ENCODE measurements at regions not wholly inside any gene's neighbourhood (a gene's known extent, or its start where the extent isn't known, plus 50 kb on each side); places are given as distances from the start of the nearest gene placed in this dataset.

GRCh38 chr2:18151237-18151636 is 272.8 kb downstream of the KCNS3 start:
- H3K27ac ChIP-seq (ENCODE audit: low read depth, low read length), result no peak overlapping the region
- DNase-seq (ENCODE audit: low read depth in 1 of 2, low spot score in 2 of 2) (no peak), FAIRE-seq (no peak)
- H2BK12ac ChIP-seq (ENCODE audit: low read depth, low read length), result no peak overlapping the region
- no peaks in the 10 kb centered on the region for H3K79me2 ChIP-seq (ENCODE audit: control insufficient read depth in 1 of 2, insufficient read depth in 2 of 2, low read length in 2 of 2)
- no peak overlapping the region for H2BK5ac ChIP-seq (ENCODE audit: low read depth, low read length)
- H2BK120ac ChIP-seq (replicated peaks; ENCODE audit: low read depth, low read length), result no peak overlapping the region
- H3K79me1 ChIP-seq (ENCODE audit: low read depth, low read length), result no peaks in the 10 kb centered on the region
- no peaks in the 10 kb centered on the region for H4K20me1 ChIP-seq (replicated peaks in 1 of 2; ENCODE audit: control insufficient read depth in 1 of 2, insufficient read depth in 2 of 2, low read length in 2 of 2)
- H3K4me2 ChIP-seq (ENCODE audit: insufficient read depth in 1 of 2, low read depth in 2 of 2, low read length in 2 of 2), result no peak overlapping the region
- H2AK5ac ChIP-seq (ENCODE audit: low read depth, low read length), result no peak overlapping the region
- no peak overlapping the region for H3K23ac ChIP-seq (ENCODE audit: insufficient read length)
- H4K5ac ChIP-seq (ENCODE audit: insufficient read length, low read depth, low read length), result no peak overlapping the region
- H2BK20ac ChIP-seq (ENCODE audit: low read length), result no peak overlapping the region
- H2AFZ ChIP-seq (ENCODE audit: low read length), result no peak overlapping the region
- H3K18ac ChIP-seq (ENCODE audit: extremely low read depth, low read length), result no peak overlapping the region
- no peaks in the 10 kb centered on the region for H3K36me3 ChIP-seq (ENCODE audit: control insufficient read depth in 2 of 4, insufficient read depth in 4 of 4, low read length in 3 of 4)
- H4K91ac ChIP-seq (replicated peaks; ENCODE audit: insufficient read length, low read length), result no peak overlapping the region
- POLR2A ChIA-PET (ENCODE audit: partially characterized antibody), result no interaction called here
- H2BK15ac ChIP-seq (ENCODE audit: low read length), result no peak overlapping the region
- CTCF ChIA-PET (ENCODE audit: partially characterized antibody), result interaction anchor here (1.0 to 4.1 kb wide), 6 partner anchors 15 to 505 kb away, joined by 3 to 31 read pairs (median 5); no protein-coding TSS in a partner anchor
- H3K27me3 ChIP-seq (replicated peaks in 1 of 4; ENCODE audit: control insufficient read depth in 3 of 4, extremely low read depth in 1 of 4, insufficient read depth in 3 of 4, low read length in 3 of 4), result no peaks in the 10 kb centered on the region
- no peak overlapping the region for H3K14ac ChIP-seq (ENCODE audit: insufficient read length)
- no peaks in the 10 kb centered on the region for H3K4me1 ChIP-seq (replicated peaks in 1 of 4; ENCODE audit: control insufficient read depth in 3 of 4, insufficient read depth in 4 of 4, low read length in 3 of 4)
- H3K23me2 ChIP-seq (ENCODE audit: low read depth, low read length), result no peaks in the 10 kb centered on the region
- H3K9ac ChIP-seq (replicated peaks in 1 of 4; ENCODE audit: extremely low read depth in 1 of 4, low read depth in 3 of 4, low read length in 3 of 4), result no peak overlapping the region
- H3K56ac ChIP-seq (replicated peaks; ENCODE audit: insufficient read length, low read depth, low read length), result no peak overlapping the region
- 86% methylated on average over 4 of the region's 4 CpGs; no CpG with 5 or more reads in 1 of the 2 experiments for WGBS, 2 experiments (ENCODE audit: extremely low coverage in 1 of 2, insufficient coverage in 1 of 2, insufficient read length in 1 of 2, insufficient replicate concordance in 2 of 2, low coverage in 1 of 2, low lambda C conversion rate in 2 of 2, missing lambda C conversion rate in 1 of 2)
- H3K4me3 ChIP-seq (ENCODE audit: extremely low read depth in 1 of 4, insufficient read depth in 2 of 4, low read depth in 3 of 4, low read length in 4 of 4), result no peak overlapping the region
- no peak overlapping the region for H4K8ac ChIP-seq (ENCODE audit: extremely low read depth, insufficient read depth, low read length)
- H3K4ac ChIP-seq (replicated peaks; ENCODE audit: insufficient read length, low read depth, low read length), result no peak overlapping the region
- H3K9me3 ChIP-seq (ENCODE audit: insufficient read depth in 2 of 2, low read depth in 1 of 2, low read length in 1 of 2), result no peaks in the 10 kb centered on the region
- no peak for TF ChIP-seq CHD2 (IDR thresholded peaks at IDR 0.05; ENCODE audit: low read length)
- TF ChIP-seq MAX (IDR thresholded peaks at IDR 0.05), result no peak
- TF ChIP-seq TBP (IDR thresholded peaks at IDR 0.05; ENCODE audit: low read depth, low read length), result no peak
